ENCODE measurements at regions not wholly inside any gene's neighbourhood (a gene's known extent, or its start where the extent isn't known, plus 50 kb on each side); places are given as distances from the start of the nearest gene placed in this dataset.
A peak's percentile ranks its signal among the peaks of the same experiment; 100 is the strongest.

- H3K4me3 Mint-ChIP-seq, result no peak overlapping the region
- H3K27ac ChIP-seq (ENCODE audit: low read depth, low read length), result no peak overlapping the region
- POLR2A ChIA-PET, result no interaction called here
- peaks cover 5% of the 10 kb centered on the region in 2 donors for H3K27me3 Mint-ChIP-seq
- no peaks in the 10 kb centered on the region for H3K36me3 ChIP-seq (ENCODE audit: insufficient read depth, low read length)
- no peaks in the 10 kb centered on the region for H3K9me3 Mint-ChIP-seq
- H3K4me3 ChIP-seq (ENCODE audit: low read length), result no peak overlapping the region
- H3K27me3 ChIP-seq (ENCODE audit: insufficient read depth, low read length, poor library complexity, severe bottlenecking), result no peaks in the 10 kb centered on the region
- H3K4me1 Mint-ChIP-seq, result no peaks in the 10 kb centered on the region
- no peaks in the 10 kb centered on the region for H3K4me1 ChIP-seq (ENCODE audit: insufficient read depth, low read length)
- no peaks in the 10 kb centered on the region for H3K9me3 ChIP-seq (ENCODE audit: low read length)
- H3K36me3 Mint-ChIP-seq, result no peaks in the 10 kb centered on the region
- CTCF ChIA-PET, result no interaction called here
- no peak for DNase-seq
- H3K27ac Mint-ChIP-seq, result no peak overlapping the region
These were observed 86.7 kb upstream of the KLF7 start for GRCh38 chr2:207252416-207252815.

DNA sequence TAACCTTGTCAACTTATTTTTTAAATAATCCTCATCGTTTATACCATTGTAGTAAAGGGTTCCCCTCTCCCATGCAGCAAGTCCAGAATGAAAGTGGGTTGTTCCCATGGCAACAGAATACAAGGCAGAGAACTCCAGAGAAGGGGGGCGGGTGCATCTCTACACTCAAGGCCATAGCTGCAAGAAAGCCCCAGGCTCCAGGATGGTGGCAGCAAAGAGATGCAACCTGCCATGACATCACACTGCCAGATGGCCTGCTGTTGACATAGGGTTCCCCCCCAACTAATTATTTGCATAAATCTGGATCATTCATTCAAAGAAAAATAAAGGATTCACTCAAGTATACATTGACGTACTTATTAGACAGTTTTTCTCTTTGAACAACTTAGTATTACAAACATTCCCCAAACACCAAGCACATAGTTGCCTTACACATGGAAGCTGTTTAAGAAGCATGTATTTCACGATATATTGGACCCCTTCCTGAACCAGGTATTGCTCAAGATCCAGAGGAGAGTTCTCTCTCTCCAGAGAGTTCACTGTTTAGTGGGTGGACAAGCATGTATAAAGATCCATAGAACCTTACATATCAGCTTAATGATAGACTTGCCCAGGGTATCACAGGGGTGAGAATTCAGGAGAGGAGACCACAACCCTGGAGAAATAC is 87.4 kb upstream of the KLF7 start:
- Histone ChIP-seq H3K4me1 (ENCODE audit: insufficient read depth, low read length) (no peaks in the 10 kb centered on the region), H3K27me3 (ENCODE audit: insufficient read depth, low read length, poor library complexity, severe bottlenecking) (no peaks in the 10 kb centered on the region), H3K27ac (ENCODE audit: low read depth, low read length) (no peak overlapping the region), H3K4me3 (ENCODE audit: low read length) (no peak overlapping the region), H3K9me3 (ENCODE audit: low read length) (no peaks in the 10 kb centered on the region), H3K36me3 (ENCODE audit: insufficient read depth, low read length) (no peaks in the 10 kb centered on the region)
- H3K4me1 Mint-ChIP-seq, result no peaks in the 10 kb centered on the region
- no peaks in the 10 kb centered on the region for H3K36me3 Mint-ChIP-seq
- ChIA-PET CTCF (no interaction called here), POLR2A (no interaction called here)
- H3K27ac Mint-ChIP-seq, result no peak overlapping the region
- H3K9me3 Mint-ChIP-seq, result no peaks in the 10 kb centered on the region
- H3K4me3 Mint-ChIP-seq, result no peak overlapping the region
- DNase-seq, result no peak
- peaks cover 5% of the 10 kb centered on the region in 2 donors for H3K27me3 Mint-ChIP-seq

- no peaks in the 10 kb centered on the region for H3K27me3 ChIP-seq (ENCODE audit: insufficient read depth, low read length, poor library complexity, severe bottlenecking)
- POLR2A ChIA-PET, result no interaction called here
- H3K36me3 ChIP-seq (ENCODE audit: insufficient read depth, low read length), result no peaks in the 10 kb centered on the region
- H3K9me3 ChIP-seq (ENCODE audit: low read length), result no peaks in the 10 kb centered on the region
- Mint-ChIP-seq H3K4me1 (no peaks in the 10 kb centered on the region), H3K36me3 (no peaks in the 10 kb centered on the region), H3K27ac (no peak overlapping the region), H3K4me3 (no peak overlapping the region), H3K27me3 (peaks cover 5% of the 10 kb centered on the region in 2 donors), H3K9me3 (no peaks in the 10 kb centered on the region)
- no peak overlapping the region for H3K4me3 ChIP-seq (ENCODE audit: low read length)
- CTCF ChIA-PET, result no interaction called here
- H3K27ac ChIP-seq (ENCODE audit: low read depth, low read length), result no peak overlapping the region
- DNase-seq, result no peak
- no peaks in the 10 kb centered on the region for H3K4me1 ChIP-seq (ENCODE audit: insufficient read depth, low read length)
These were observed 88.1 kb upstream of the KLF7 start for GRCh38 chr2:207253666-207254345.

- no peak for DNase-seq
- CTCF ChIA-PET, result interaction anchor here (1.1 kb wide), 1 partner anchor 10 kb away, joined by 3 read pairs; no protein-coding TSS in a partner anchor
- POLR2A ChIA-PET, result no interaction called here
- Mint-ChIP-seq H3K27me3 (peaks cover 5 to 8% of the 10 kb centered on the region in 2 donors), H3K4me3 (no peak overlapping the region), H3K9me3 (no peaks in the 10 kb centered on the region), H3K4me1 (no peaks in the 10 kb centered on the region), H3K27ac (no peak overlapping the region), H3K36me3 (no peaks in the 10 kb centered on the region)
- no peaks in the 10 kb centered on the region for H3K36me3 ChIP-seq (ENCODE audit: insufficient read depth, low read length)
- H3K9me3 ChIP-seq (ENCODE audit: low read length), result no peaks in the 10 kb centered on the region
- no peak overlapping the region for H3K27ac ChIP-seq (ENCODE audit: low read depth, low read length)
- H3K27me3 ChIP-seq (ENCODE audit: insufficient read depth, low read length, poor library complexity, severe bottlenecking), result no peaks in the 10 kb centered on the region
- H3K4me3 ChIP-seq (ENCODE audit: low read length), result no peak overlapping the region
- no peaks in the 10 kb centered on the region for H3K4me1 ChIP-seq (ENCODE audit: insufficient read depth, low read length)
These were observed 89.1 kb upstream of the KLF7 start for GRCh38 chr2:207254591-207255464.

GRCh38 chr2:207255565-207256470 is 90.1 kb upstream of the KLF7 start:
- Mint-ChIP-seq H3K9me3 (no peaks in the 10 kb centered on the region), H3K36me3 (no peaks in the 10 kb centered on the region), H3K4me3 (no peak overlapping the region), H3K27me3 (peaks cover 5 to 8% of the 10 kb centered on the region in 2 donors), H3K4me1 (no peaks in the 10 kb centered on the region), H3K27ac (no peak overlapping the region)
- Histone ChIP-seq H3K27me3 (ENCODE audit: insufficient read depth, low read length, poor library complexity, severe bottlenecking) (no peaks in the 10 kb centered on the region), H3K4me1 (ENCODE audit: insufficient read depth, low read length) (no peaks in the 10 kb centered on the region), H3K36me3 (ENCODE audit: insufficient read depth, low read length) (no peaks in the 10 kb centered on the region), H3K9me3 (ENCODE audit: low read length) (no peaks in the 10 kb centered on the region), H3K27ac (ENCODE audit: low read depth, low read length) (no peak overlapping the region), H3K4me3 (ENCODE audit: low read length) (no peak overlapping the region)
- CTCF ChIA-PET, result interaction anchor here (1.1 kb wide), 1 partner anchor 11 kb away, joined by 3 read pairs; no protein-coding TSS in a partner anchor
- POLR2A ChIA-PET, result no interaction called here
- no peak for DNase-seq

DNA sequence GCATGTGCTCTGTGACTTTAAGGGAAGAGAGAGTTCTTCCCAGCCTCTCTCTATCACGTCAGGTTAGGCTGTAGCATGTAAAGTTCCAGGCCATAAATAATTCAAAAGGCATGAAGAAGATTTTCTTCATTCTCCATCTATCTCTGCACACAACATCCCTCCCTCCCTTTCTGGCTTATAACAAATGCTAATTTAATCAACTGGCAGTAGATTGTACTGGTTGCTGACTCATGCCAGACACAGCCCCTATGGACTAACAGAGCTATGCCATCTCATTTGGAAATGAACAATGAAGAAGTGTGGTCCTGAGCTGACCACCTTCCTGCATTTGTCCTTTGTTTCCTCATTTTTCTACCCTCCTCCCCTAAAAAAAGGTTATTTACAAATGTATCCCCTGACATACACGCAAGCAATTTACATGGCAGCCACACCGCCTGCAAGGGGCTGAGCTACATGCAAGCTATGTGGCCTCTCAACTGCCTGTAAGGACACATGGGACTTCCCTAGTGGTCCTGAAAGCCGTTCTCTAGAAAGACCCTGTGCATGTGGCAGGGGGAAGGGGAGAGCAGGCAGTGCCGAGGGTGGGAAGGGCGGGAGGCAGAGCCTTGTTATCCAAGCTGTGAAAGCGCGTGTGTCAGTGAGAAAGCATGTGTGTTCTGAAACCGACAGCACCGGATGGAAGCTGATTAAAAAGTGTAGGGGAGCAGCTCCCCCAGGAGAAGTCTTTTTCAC is 90.9 kb upstream of the KLF7 start:
- Mint-ChIP-seq H3K27ac (peak overlapping the region in 1 of 8 donors; percentile 58), H3K9me3 (no peaks in the 10 kb centered on the region), H3K4me1 (no peaks in the 10 kb centered on the region), H3K36me3 (no peaks in the 10 kb centered on the region), H3K27me3 (peaks cover 6 to 8% of the 10 kb centered on the region in 2 donors), H3K4me3 (no peak overlapping the region)
- H3K9me3 ChIP-seq (ENCODE audit: low read length), result no peaks in the 10 kb centered on the region
- H3K36me3 ChIP-seq (ENCODE audit: insufficient read depth, low read length), result no peaks in the 10 kb centered on the region
- no peak overlapping the region for H3K27ac ChIP-seq (ENCODE audit: low read depth, low read length)
- no peaks in the 10 kb centered on the region for H3K4me1 ChIP-seq (ENCODE audit: insufficient read depth, low read length)
- DNase-seq, result no peak
- ChIA-PET CTCF (no interaction called here), POLR2A (no interaction called here)
- no peaks in the 10 kb centered on the region for H3K27me3 ChIP-seq (ENCODE audit: insufficient read depth, low read length, poor library complexity, severe bottlenecking)
- no peak overlapping the region for H3K4me3 ChIP-seq (ENCODE audit: low read length)

Measured in CD8-positive, alpha-beta memory T cell (primary cell).